GM23248 (cell line): ENCODE measurements at regions not wholly inside any gene's neighbourhood (a gene's known extent, or its start where the extent isn't known, plus 50 kb on each side); places are given as distances from the start of the nearest gene placed in this dataset.
A peak's percentile ranks its signal among the peaks of the same experiment; 100 is the strongest.

Source experiments
- DNase-seq: peaks from one replicate; pipeline ENCODE4 v3.0.0-alpha.2; 2015
- H2AFZ ChIP-seq: fragments of 200-600 bp; sonication (generic); 2 replicates; pipeline ENCODE4 v1.6.1; 2016; ENCODE audit warnings: antibody characterized with exemption
- H3F3A ChIP-seq: fragments of 200-600 bp; sonication (generic); 2 replicates; pipeline ENCODE4 v1.6.1; 2016; ENCODE audit warnings: mild to moderate bottlenecking, antibody characterized with exemption, mixed run types; ENCODE audit not compliant: insufficient read depth
- H3K27ac ChIP-seq: fragments of 200-600 bp; sonication (generic); 2 replicates; pipeline ENCODE4 v1.5.1; 2016; ENCODE audit warnings: mild to moderate bottlenecking
- H3K27me3 ChIP-seq: fragments of 200-600 bp; sonication (generic); replicated peaks from 2 replicates; pipeline ENCODE4 v1.6.1; 2016; ENCODE audit warnings: mild to moderate bottlenecking; ENCODE audit not compliant: insufficient read depth
- H3K36me3 ChIP-seq: fragments of 200-600 bp; sonication (generic); 2 replicates; pipeline ENCODE4 v1.6.1; 2016; ENCODE audit warnings: low read depth, mild to moderate bottlenecking
- H3K4me1 ChIP-seq: fragments of 200-600 bp; sonication (generic); 2 replicates; pipeline ENCODE4 v1.6.1; 2016; ENCODE audit warnings: mild to moderate bottlenecking; ENCODE audit not compliant: insufficient read depth
- H3K4me2 ChIP-seq: fragments of 200-600 bp; sonication (generic); one replicate; pipeline ENCODE4 v1.6.1; 2016; ENCODE audit warnings: mild to moderate bottlenecking; ENCODE audit not compliant: unreplicated experiment
- H3K4me3 ChIP-seq: fragments of 200-600 bp; sonication (generic); 2 replicates; pipeline ENCODE4 v1.5.1; 2016; ENCODE audit warnings: mild to moderate bottlenecking
- H3K79me2 ChIP-seq: fragments of 200-600 bp; sonication (generic); 2 replicates; pipeline ENCODE4 v1.6.1; 2016; ENCODE audit warnings: mild to moderate bottlenecking; ENCODE audit not compliant: insufficient read depth
- H3K9ac ChIP-seq: fragments of 200-600 bp; sonication (generic); 2 replicates; pipeline ENCODE4 v1.6.1; 2016; ENCODE audit warnings: mild to moderate bottlenecking
- H3K9me2 ChIP-seq: fragments of 200-600 bp; sonication (generic); 2 replicates; pipeline ENCODE4 v1.6.1; 2016; ENCODE audit warnings: mixed run types, mild to moderate bottlenecking, moderate library complexity; ENCODE audit not compliant: insufficient read depth
- H3K9me3 ChIP-seq: fragments of 200-600 bp; sonication (generic); one replicate; pipeline ENCODE4 v1.6.1; 2017; ENCODE audit warnings: low read depth
- H4K20me1 ChIP-seq: fragments of 200-600 bp; sonication (generic); 2 replicates; pipeline ENCODE4 v1.6.0; 2016; ENCODE audit not compliant: insufficient read depth
- EZH2 ChIP-seq: fragments of 200-600 bp; sonication (generic); IDR thresholded peaks from 2 replicates; pipeline ENCODE4 v1.6.1; 2018; ENCODE audit warnings: antibody characterized with exemption, mild to moderate bottlenecking; ENCODE audit not compliant: insufficient read depth, poor library complexity, severe bottlenecking
- EZH2phosphoT487 ChIP-seq: fragments of 200-600 bp; sonication (generic); IDR thresholded peaks from 2 replicates; pipeline ENCODE4 v1.6.1; 2018; ENCODE audit warnings: antibody characterized with exemption, moderate library complexity, mild to moderate bottlenecking, low read depth; ENCODE audit not compliant: insufficient read depth
- WGBS, 2 experiments: methylation state at CpG; one replicate each; pipeline ENCODE4 v1.1.6; 2015 to 2017; ENCODE audit warnings: low lambda C conversion rate in 2 of 2, low coverage in 1 of 2; ENCODE audit errors: missing lambda C conversion rate in 2 of 2; 5-methylcytosine and 5-hydroxymethylcytosine counted together
- in situ Hi-C: fragments of 300-500 bp; cut with MboI; formaldehyde crosslinking; loops from 2 replicates; pipeline ENCODE4 v1.15.0; 2020

DNA sequence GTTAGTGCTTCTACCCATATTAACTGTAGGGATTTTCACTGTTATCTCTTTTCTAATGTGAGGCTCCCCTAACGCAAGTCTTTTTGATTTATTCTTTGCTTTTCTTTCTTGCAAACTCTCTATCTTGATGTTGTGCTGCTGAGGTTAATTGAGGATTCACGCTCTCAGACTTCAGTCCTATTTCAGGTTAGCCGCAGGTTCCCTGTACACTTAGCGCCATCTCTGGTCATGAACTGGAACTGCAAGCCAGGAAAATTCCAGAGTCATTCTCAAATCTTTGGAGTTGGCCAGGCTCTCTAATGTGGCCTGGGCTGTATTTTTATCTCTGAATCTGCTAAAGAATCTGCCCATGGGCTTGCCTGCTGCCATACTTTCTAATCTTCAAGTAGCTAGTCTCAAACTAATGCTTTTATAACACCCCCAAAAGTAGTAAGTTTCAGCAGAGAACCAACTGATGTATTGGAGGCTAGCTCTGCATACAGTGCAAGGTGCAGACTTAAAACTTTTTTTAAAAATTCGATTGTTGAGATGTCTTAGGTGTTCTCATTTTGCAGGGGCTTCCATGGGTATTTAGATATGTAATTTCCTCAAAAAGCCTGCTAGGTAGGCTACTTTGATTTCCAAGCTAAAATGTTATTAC, 91.1 kb upstream of the OPRM1 start:
- no peaks in the 10 kb centered on the region for H3K36me3 ChIP-seq
- H3K4me3 ChIP-seq, result no peak overlapping the region
- no peaks in the 10 kb centered on the region for H4K20me1 ChIP-seq
- no peak overlapping the region for H3K4me2 ChIP-seq
- H3K9ac ChIP-seq, result no peak overlapping the region
- H2AFZ ChIP-seq, result no peak overlapping the region
- DNase-seq, result peak; percentile 45
- H3K79me2 ChIP-seq, result no peaks in the 10 kb centered on the region
- in situ Hi-C loops, result loop anchor here (25.0 kb wide), 1 partner anchor 911 kb away; no protein-coding TSS in a partner anchor
- H3K4me1 ChIP-seq, result peaks cover 14% of the 10 kb centered on the region
- H3K27me3 ChIP-seq, result no peaks in the 10 kb centered on the region
- 9 to 15% methylated on average over 5 of the region's 5 CpGs for WGBS, 2 experiments
- TF ChIP-seq EZH2, result no peak
- TF ChIP-seq EZH2phosphoT487, result no peak
- H3K9me3 ChIP-seq, result no peaks in the 10 kb centered on the region
- H3K27ac ChIP-seq, result no peak overlapping the region
- peaks cover 8% of the 10 kb centered on the region for H3F3A ChIP-seq
- H3K9me2 ChIP-seq, result no peaks in the 10 kb centered on the region

DNA sequence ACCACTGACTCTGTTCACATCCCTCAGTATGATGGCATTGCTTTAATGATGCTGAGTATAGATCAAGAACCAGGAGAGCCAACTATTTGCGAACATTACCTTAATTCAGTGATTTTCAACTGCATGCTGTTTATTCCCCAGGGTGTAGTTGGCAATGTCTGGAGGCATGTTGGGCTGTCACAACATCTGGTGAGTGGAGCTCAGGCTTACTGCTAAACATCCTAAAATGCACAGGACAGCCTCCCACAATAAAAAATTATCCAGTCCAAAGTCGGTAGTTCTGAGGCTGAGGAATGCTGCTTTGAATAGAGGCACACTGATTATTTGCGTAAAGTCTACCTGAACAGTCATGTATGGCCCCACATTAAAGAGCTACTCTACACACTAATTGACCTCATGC, 94.8 kb upstream of the OPRM1 start:
- DNase-seq, result no peak
- Histone ChIP-seq H3K36me3 (no peaks in the 10 kb centered on the region), H2AFZ (no peak overlapping the region), H3F3A (no peaks in the 10 kb centered on the region), H3K4me2 (no peak overlapping the region), H4K20me1 (no peaks in the 10 kb centered on the region), H3K27ac (no peak overlapping the region), H3K4me3 (no peak overlapping the region), H3K9ac (no peak overlapping the region), H3K79me2 (no peaks in the 10 kb centered on the region), H3K9me3 (no peaks in the 10 kb centered on the region), H3K9me2 (no peaks in the 10 kb centered on the region), H3K4me1 (peaks cover 2% of the 10 kb centered on the region), H3K27me3 (no peaks in the 10 kb centered on the region)
- in situ Hi-C loops, result loop anchor here (25.0 kb wide), 1 partner anchor 907 kb away; no protein-coding TSS in a partner anchor
- no peak for TF ChIP-seq EZH2
- no peak for TF ChIP-seq EZH2phosphoT487
- 69 to 75% methylated on average over 3 of the region's 3 CpGs for WGBS, 2 experiments

DNA sequence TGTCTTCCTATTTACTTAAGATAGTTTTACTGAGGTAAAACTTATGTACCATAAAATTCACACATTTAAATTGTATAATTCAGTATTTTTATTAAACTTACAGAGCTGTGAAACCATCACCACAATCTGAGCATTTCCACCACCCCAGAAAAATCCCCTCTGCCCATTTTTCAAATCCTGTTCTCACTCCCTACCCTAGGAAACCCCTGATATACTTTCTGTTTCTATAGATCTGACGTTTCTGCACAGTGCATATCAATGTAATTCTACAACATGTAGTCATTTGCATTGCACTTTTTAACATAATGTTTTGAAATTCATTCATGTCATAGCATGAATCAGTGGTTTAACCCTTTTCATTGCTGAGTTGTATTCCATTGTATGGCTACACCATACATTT, 96.7 kb upstream of the OPRM1 start:
- DNase-seq, result no peak
- WGBS, 2 experiments, result 47 to 55% methylated on average over 1 of the region's 1 CpG

DNA sequence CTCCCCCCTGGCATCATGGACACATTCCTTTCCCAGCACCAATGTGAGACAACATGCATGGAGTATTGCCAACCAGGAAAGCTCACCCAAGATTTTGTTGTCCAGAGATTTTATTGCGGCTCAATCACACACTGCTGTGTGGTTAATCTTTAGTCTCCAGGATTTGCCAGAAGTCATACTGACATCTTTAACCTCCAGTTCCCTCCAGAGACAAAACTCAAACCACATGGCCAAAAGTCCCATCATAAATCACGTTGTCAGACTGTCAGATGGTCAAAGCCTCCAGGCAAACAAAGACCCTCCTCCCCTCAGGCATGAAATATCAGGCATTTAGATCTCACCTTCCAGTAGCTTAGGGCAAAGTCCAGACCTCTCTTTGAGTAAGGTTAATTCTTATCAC, 97.3 kb upstream of the OPRM1 start:
- in situ Hi-C loops, result loop anchor here (25.0 kb wide), 1 partner anchor 904 kb away; no protein-coding TSS in a partner anchor
- no peaks in the 10 kb centered on the region for H3K27me3 ChIP-seq
- no peaks in the 10 kb centered on the region for H4K20me1 ChIP-seq
- no peak overlapping the region for H3K27ac ChIP-seq
- 25% methylated on average over 2 of the region's 2 CpGs for WGBS, 2 experiments
- no peak for DNase-seq
- TF ChIP-seq EZH2 (no peak), EZH2phosphoT487 (no peak)
- H3K9me2 ChIP-seq, result no peaks in the 10 kb centered on the region
- no peak overlapping the region for H2AFZ ChIP-seq
- no peaks in the 10 kb centered on the region for H3K79me2 ChIP-seq
- H3K9ac ChIP-seq, result no peak overlapping the region
- H3K4me3 ChIP-seq, result no peak overlapping the region
- no peak overlapping the region for H3K4me2 ChIP-seq
- H3F3A ChIP-seq, result no peaks in the 10 kb centered on the region
- H3K4me1 ChIP-seq, result no peaks in the 10 kb centered on the region
- H3K36me3 ChIP-seq, result no peaks in the 10 kb centered on the region
- H3K9me3 ChIP-seq, result no peaks in the 10 kb centered on the region

More for the DNA sequence above, 96.7 kb upstream of the OPRM1 start:
- Histone ChIP-seq H3K27ac (no peak overlapping the region), H3K36me3 (no peaks in the 10 kb centered on the region), H3K79me2 (no peaks in the 10 kb centered on the region), H3K27me3 (no peaks in the 10 kb centered on the region), H3K4me2 (no peak overlapping the region), H3F3A (no peaks in the 10 kb centered on the region), H3K4me1 (no peaks in the 10 kb centered on the region), H3K9me3 (no peaks in the 10 kb centered on the region), H3K9me2 (no peaks in the 10 kb centered on the region), H3K4me3 (no peak overlapping the region), H2AFZ (no peak overlapping the region), H3K9ac (no peak overlapping the region), H4K20me1 (no peaks in the 10 kb centered on the region)
- in situ Hi-C loops, result loop anchor here (25.0 kb wide), 1 partner anchor 905 kb away; no protein-coding TSS in a partner anchor
- TF ChIP-seq EZH2, result no peak
- TF ChIP-seq EZH2phosphoT487, result no peak
